Transverse colon (tissue), 4 donors: ENCODE measurements at regions not wholly inside any gene's neighbourhood (a gene's known extent, or its start where the extent isn't known, plus 50 kb on each side); places are given as distances from the start of the nearest gene placed in this dataset.

ENCODE experiments used
- DNase-seq: peaks from one replicate; pipeline ENCODE4 v3.0.0-alpha.2; 2019
- H3K27ac ChIP-seq, 4 donors: fragments of 200-600 bp; sonication (generic); 2 replicates each; pipeline ENCODE4 v1.5.1; 2016 to 2018; ENCODE audit warnings: inconsistent platforms in 4 of 4
- H3K27me3 ChIP-seq: fragments of 200-600 bp; sonication (generic); 2 replicates; pipeline ENCODE4 v1.5.1; 2017; ENCODE audit warnings: inconsistent platforms
- H3K36me3 ChIP-seq, 4 donors: fragments of 200-600 bp; sonication (generic); 2 replicates each; pipeline ENCODE4 v1.5.1; 2017 to 2019; ENCODE audit warnings: inconsistent platforms in 4 of 4
- H3K4me1 ChIP-seq, 4 donors: fragments of 200-600 bp; sonication (generic); 2 replicates each; pipeline ENCODE4 v1.5.1; 2017 to 2020; ENCODE audit warnings: inconsistent platforms in 4 of 4
- H3K4me3 ChIP-seq, 4 donors: fragments of 200-600 bp; sonication (generic); 1 replicate in 1 of 4; 2 replicates in 3 of 4; pipeline versions ENCODE4 v1.5.1 to v1.6.1; 2017 to 2019; ENCODE audit warnings: inconsistent platforms in 4 of 4
- H3K9me3 ChIP-seq, 2 donors: fragments of 200-600 bp; sonication (generic); 2 replicates each; pipeline ENCODE4 v1.5.1; 2017 to 2019; ENCODE audit warnings: inconsistent platforms in 2 of 2
- CTCF ChIP-seq, 5 experiments: fragments of 200-600 bp in 3 of 5; fragments of 450-650 bp in 2 of 5; sonication (generic) in 3 of 5; IDR thresholded peaks; 1 replicate in 2 of 5; 2 replicates in 3 of 5; pipeline ENCODE4 v1.5.1; 2016 to 2017; ENCODE audit warnings: antibody characterized with exemption in 5 of 5, inconsistent platforms in 3 of 5, mild to moderate bottlenecking in 2 of 5, moderate library complexity in 1 of 5
- EP300 ChIP-seq: sonication (generic); formaldehyde crosslinking; IDR thresholded peaks from one replicate; pipeline ENCODE4 v1.6.1; 2017; ENCODE audit warnings: antibody characterized with exemption, low read depth
- POLR2A ChIP-seq: fragments of 450-650 bp; IDR thresholded peaks from one replicate; pipeline ENCODE4 v1.6.1; 2016; ENCODE audit warnings: antibody characterized with exemption, mild to moderate bottlenecking, moderate library complexity
- POLR2AphosphoS5 ChIP-seq, 3 donors: sonication (generic); formaldehyde crosslinking; IDR thresholded peaks; one replicate each; pipeline ENCODE4 v1.6.1; 2016; ENCODE audit warnings: antibody characterized with exemption in 3 of 3
- WGBS, 2 donors: methylation state at CpG; one replicate each; pipeline ENCODE4 v1.1.5; 2018; ENCODE audit warnings: low coverage in 1 of 2; 5-methylcytosine and 5-hydroxymethylcytosine counted together
- in situ Hi-C, 4 donors: fragments of 200-750 bp; cut with MboI; loops; one replicate each; pipeline versions ENCODE4 v1.15.0 to v1.15.1; 2017; ENCODE audit warnings: low sequenced_read_pairs in 3 of 4, low pct_ligation_motif_present in 1 of 4, low pct_unique_long_range_greater_than_20kb in 1 of 4
- intact Hi-C: fragments of 100-400 bp; cut with DNase I; formaldehyde crosslinking; loops from one replicate; pipeline ENCODE4 v1.15.1; 2023; ENCODE audit warnings: low total_unique reads

- Histone ChIP-seq H3K4me3 (no peak overlapping the region), H3K36me3 (no peaks in the 10 kb centered on the region), H3K9me3 (no peaks in the 10 kb centered on the region), H3K4me1 (no peaks in the 10 kb centered on the region), H3K27me3 (no peaks in the 10 kb centered on the region), H3K27ac (no peak overlapping the region)
- intact Hi-C loops: no loop called here
- no peak for DNase-seq
- 45 to 65% methylated on average over 2 of the region's 2 CpGs for WGBS, 2 donors
- in situ Hi-C loops: no loop called here
- TF ChIP-seq POLR2AphosphoS5 (IDR thresholded peaks at IDR 0.05) (no peak), POLR2A (no peak), CTCF (IDR thresholded peaks at IDR 0.05) (no peak), EP300 (no peak)
Measured at GRCh38 chr7:145633513-145633912, 483.1 kb upstream of the CNTNAP2 start.

GRCh38 chr7:145624618-145625017, 492.0 kb upstream of the CNTNAP2 start:
- in situ Hi-C loops: no loop called here
- 73 to 92% methylated on average over 1 of the region's 1 CpG for WGBS, 2 donors

GRCh38 chr7:145605963-145606362, 510.6 kb upstream of the CNTNAP2 start:
- intact Hi-C loops (no loop called here), in situ Hi-C loops (no loop called here)
- Histone ChIP-seq H3K4me1 (no peaks in the 10 kb centered on the region), H3K9me3 (no peaks in the 10 kb centered on the region), H3K36me3 (no peaks in the 10 kb centered on the region), H3K27ac (no peak overlapping the region), H3K27me3 (no peaks in the 10 kb centered on the region), H3K4me3 (no peak overlapping the region)
- WGBS, 2 donors: 81 to 87% methylated on average over 5 of the region's 5 CpGs
- DNase-seq: no peak
- TF ChIP-seq POLR2A (no peak), CTCF (IDR thresholded peaks at IDR 0.05) (no peak), POLR2AphosphoS5 (IDR thresholded peaks at IDR 0.05) (no peak), EP300 (no peak)

More at GRCh38 chr7:145624618-145625017, 492.0 kb upstream of the CNTNAP2 start:
- H3K4me3 ChIP-seq: no peak overlapping the region
- TF ChIP-seq POLR2AphosphoS5 (IDR thresholded peaks at IDR 0.05): no peak
- TF ChIP-seq EP300: no peak
- no peak for TF ChIP-seq CTCF (IDR thresholded peaks at IDR 0.05)
- no peak for TF ChIP-seq POLR2A
- no peaks in the 10 kb centered on the region for H3K9me3 ChIP-seq
- H3K27ac ChIP-seq: no peak overlapping the region
- DNase-seq: no peak
- H3K36me3 ChIP-seq: no peaks in the 10 kb centered on the region
- no peaks in the 10 kb centered on the region for H3K4me1 ChIP-seq
- no peaks in the 10 kb centered on the region for H3K27me3 ChIP-seq
- intact Hi-C loops: no loop called here

- 40 to 50% methylated on average over 1 of the region's 1 CpG for WGBS, 2 donors
- H3K27ac ChIP-seq: no peak overlapping the region
- DNase-seq: no peak
- H3K27me3 ChIP-seq: no peaks in the 10 kb centered on the region
- no peaks in the 10 kb centered on the region for H3K36me3 ChIP-seq
- no peak overlapping the region for H3K4me3 ChIP-seq
- intact Hi-C loops (no loop called here), in situ Hi-C loops (no loop called here)
- H3K4me1 ChIP-seq: no peaks in the 10 kb centered on the region
- no peak for TF ChIP-seq POLR2AphosphoS5 (IDR thresholded peaks at IDR 0.05)
- no peak for TF ChIP-seq POLR2A
- no peaks in the 10 kb centered on the region for H3K9me3 ChIP-seq
Measured at GRCh38 chr7:145599376-145599775, 517.2 kb upstream of the CNTNAP2 start.

- DNase-seq: no peak
- Histone ChIP-seq H3K27me3 (no peaks in the 10 kb centered on the region), H3K36me3 (no peaks in the 10 kb centered on the region), H3K4me1 (no peaks in the 10 kb centered on the region), H3K27ac (no peak overlapping the region), H3K4me3 (no peak overlapping the region), H3K9me3 (no peaks in the 10 kb centered on the region)
- intact Hi-C loops: no loop called here
- TF ChIP-seq CTCF (IDR thresholded peaks at IDR 0.05): no peak
- TF ChIP-seq POLR2A: no peak
- no peak for TF ChIP-seq EP300
- no peak for TF ChIP-seq POLR2AphosphoS5 (IDR thresholded peaks at IDR 0.05)
- in situ Hi-C loops: no loop called here
- 25 to 64% methylated on average over 1 of the region's 1 CpG for WGBS, 2 donors
Measured at GRCh38 chr7:145584401-145584800, 532.2 kb upstream of the CNTNAP2 start.
